H1 (cell line): ENCODE measurements at regions not wholly inside any gene's neighbourhood (a gene's known extent, or its start where the extent isn't known, plus 50 kb on each side); places are given as distances from the start of the nearest gene placed in this dataset.

Source experiments
- CTCF ChIA-PET: fragments of 300-600 bp; sonication (Branson Sonifier 250); formaldehyde crosslinking; loops from one replicate; lab custom pipeline; 2021; ENCODE audit not compliant: partially characterized antibody; lab: Charles Lee
- POLR2A ChIA-PET: fragments of 300-600 bp; sonication (Branson Sonifier 250); formaldehyde crosslinking; loops from one replicate; lab custom pipeline; 2021; ENCODE audit warnings: inconsistent platforms; ENCODE audit not compliant: partially characterized antibody; lab: Charles Lee
- DNase-seq, 2 experiments: peaks; one replicate each; pipeline versions ENCODE4 v3.0.0 to v3.0.0-alpha.2; 2010 to 2022; ENCODE audit warnings: low spot score in 2 of 2, low read depth in 1 of 2, mixed read lengths in 1 of 2
- FAIRE-seq: peaks from 2 replicates; lab custom pipeline; 2011; peaks lifted over from hg19 to GRCh38; lab: Jason Lieb, UNC
- H2AFZ ChIP-seq: 2 replicates; pipeline ENCODE4 v1.8.1; 2012; ENCODE audit warnings: low read length, inconsistent platforms
- H2AK5ac ChIP-seq: 2 replicates; pipeline ENCODE4 v1.6.1; 2013; ENCODE audit warnings: low read depth, low read length
- H2BK120ac ChIP-seq: replicated peaks from 2 replicates; pipeline ENCODE3; 2013; ENCODE audit warnings: low read depth, low read length, inconsistent platforms
- H2BK12ac ChIP-seq: 2 replicates; pipeline ENCODE4 v1.6.1; 2013; ENCODE audit warnings: low read depth, low read length
- H2BK15ac ChIP-seq: 2 replicates; pipeline ENCODE4 v1.6.1; 2013; ENCODE audit warnings: low read length
- H2BK20ac ChIP-seq: 2 replicates; pipeline ENCODE4 v1.6.1; 2013; ENCODE audit warnings: low read length
- H2BK5ac ChIP-seq: 2 replicates; pipeline ENCODE4 v1.6.1; 2013; ENCODE audit warnings: low read depth, low read length
- H3K14ac ChIP-seq: 2 replicates; pipeline ENCODE4 v1.6.1; 2013; ENCODE audit warnings: inconsistent platforms; ENCODE audit not compliant: insufficient read length
- H3K18ac ChIP-seq: 2 replicates; pipeline ENCODE4 v1.6.1; 2013; ENCODE audit warnings: low read length; ENCODE audit errors: extremely low read depth
- H3K23ac ChIP-seq: 2 replicates; pipeline ENCODE4 v1.6.1; 2013; ENCODE audit warnings: inconsistent platforms; ENCODE audit not compliant: insufficient read length
- H3K23me2 ChIP-seq: 2 replicates; pipeline ENCODE4 v1.6.1; 2013; ENCODE audit warnings: low read depth, low read length
- H3K27ac ChIP-seq: 2 replicates; pipeline ENCODE4 v1.6.1; 2011; ENCODE audit warnings: low read depth, low read length, inconsistent platforms
- H3K27me3 ChIP-seq, 4 experiments: replicated peaks in 1 of 4; 1 replicate in 1 of 4; 2 replicates in 3 of 4; pipeline versions ENCODE4 v1.6.1 to v1.8.1; 2011 to 2013; ENCODE audit warnings: low read length in 3 of 4, mild to moderate bottlenecking in 3 of 4, inconsistent platforms in 2 of 4, mixed read lengths in 2 of 4, moderate library complexity in 1 of 4; ENCODE audit not compliant: control insufficient read depth in 3 of 4, insufficient read depth in 3 of 4; ENCODE audit errors: extremely low read depth in 1 of 4
- H3K36me3 ChIP-seq, 4 experiments: 2 replicates each; pipeline versions ENCODE4 v1.6.1 to v1.8.1; 2011 to 2013; ENCODE audit warnings: mild to moderate bottlenecking in 4 of 4, low read length in 3 of 4, moderate library complexity in 2 of 4, control low read depth in 1 of 4, inconsistent platforms in 1 of 4; ENCODE audit not compliant: insufficient read depth in 4 of 4, control insufficient read depth in 2 of 4
- H3K4ac ChIP-seq: replicated peaks from 2 replicates; pipeline ENCODE3; 2013; ENCODE audit warnings: low read length, low read depth, mixed read lengths, inconsistent platforms; ENCODE audit not compliant: insufficient read length
- H3K4me1 ChIP-seq, 4 experiments: replicated peaks in 1 of 4; 1 replicate in 1 of 4; 2 replicates in 3 of 4; pipeline versions ENCODE4 v1.6.1 to v1.8.1; 2011 to 2013; ENCODE audit warnings: low read length in 3 of 4, inconsistent platforms in 2 of 4, mixed read lengths in 1 of 4; ENCODE audit not compliant: insufficient read depth in 4 of 4, control insufficient read depth in 3 of 4
- H3K4me2 ChIP-seq, 2 experiments: 2 replicates each; pipeline versions ENCODE4 v1.6.1 to v1.8.1; 2011 to 2013; ENCODE audit warnings: low read depth in 2 of 2, low read length in 2 of 2, control low read depth in 1 of 2, inconsistent platforms in 1 of 2, mild to moderate bottlenecking in 1 of 2; ENCODE audit not compliant: insufficient read depth in 1 of 2
- H3K4me3 ChIP-seq, 4 experiments: fragments of 200-600, 300-600 bp in 1 of 4; sonication (generic), shearing (Covaris generic), sonication (Bioruptor Twin) in 1 of 4; 2 replicates each; pipeline versions ENCODE4 v1.5.1 to v1.8.1; 2011 to 2016; ENCODE audit warnings: low read length in 4 of 4, low read depth in 3 of 4, control low read depth in 2 of 4, inconsistent platforms in 2 of 4, mild to moderate bottlenecking in 2 of 4, mixed read lengths in 1 of 4, moderate library complexity in 1 of 4; ENCODE audit not compliant: insufficient read depth in 2 of 4; ENCODE audit errors: extremely low read depth in 1 of 4
- H3K56ac ChIP-seq: replicated peaks from 2 replicates; pipeline ENCODE3; 2013; ENCODE audit warnings: low read depth, mild to moderate bottlenecking, mixed read lengths, low read length, inconsistent platforms; ENCODE audit not compliant: insufficient read length
- H3K79me1 ChIP-seq: 2 replicates; pipeline ENCODE4 v1.6.1; 2013; ENCODE audit warnings: low read depth, low read length, control low read depth
- H3K79me2 ChIP-seq, 2 experiments: 2 replicates each; pipeline versions ENCODE4 v1.6.1 to v1.8.1; 2012 to 2013; ENCODE audit warnings: low read length in 2 of 2, mild to moderate bottlenecking in 2 of 2, inconsistent platforms in 1 of 2; ENCODE audit not compliant: insufficient read depth in 2 of 2, control insufficient read depth in 1 of 2
- H3K9ac ChIP-seq, 4 experiments: replicated peaks in 1 of 4; 1 replicate in 1 of 4; 2 replicates in 3 of 4; pipeline versions ENCODE4 v1.6.1 to v1.8.1; 2011 to 2013; ENCODE audit warnings: low read depth in 3 of 4, low read length in 3 of 4, control low read depth in 2 of 4, mild to moderate bottlenecking in 2 of 4, moderate library complexity in 2 of 4, inconsistent platforms in 1 of 4; ENCODE audit errors: extremely low read depth in 1 of 4
- H3K9me3 ChIP-seq, 2 experiments: 2 replicates each; pipeline versions ENCODE4 v1.6.1 to v1.8.1; 2012 to 2013; ENCODE audit warnings: mild to moderate bottlenecking in 2 of 2, moderate library complexity in 2 of 2, control low read depth in 1 of 2, inconsistent platforms in 1 of 2, low read depth in 1 of 2, low read length in 1 of 2, mixed read lengths in 1 of 2; ENCODE audit not compliant: insufficient read depth in 2 of 2
- H4K20me1 ChIP-seq, 2 experiments: replicated peaks in 1 of 2; 2 replicates each; pipeline versions ENCODE3 to v1.8.1; 2011 to 2013; ENCODE audit warnings: inconsistent platforms in 2 of 2, low read length in 2 of 2, mild to moderate bottlenecking in 1 of 2; ENCODE audit not compliant: insufficient read depth in 2 of 2, control insufficient read depth in 1 of 2
- H4K5ac ChIP-seq: 2 replicates; pipeline ENCODE4 v1.6.1; 2013; ENCODE audit warnings: low read length, low read depth, mixed read lengths, inconsistent platforms; ENCODE audit not compliant: insufficient read length
- H4K8ac ChIP-seq: 2 replicates; pipeline ENCODE4 v1.8.0; 2013; ENCODE audit warnings: mild to moderate bottlenecking, moderate library complexity, low read length, inconsistent platforms; ENCODE audit not compliant: insufficient read depth; ENCODE audit errors: extremely low read depth
- H4K91ac ChIP-seq: replicated peaks from 2 replicates; pipeline ENCODE3; 2013; ENCODE audit warnings: low read length, mixed read lengths, inconsistent platforms; ENCODE audit not compliant: insufficient read length
- ATF3 ChIP-seq: IDR thresholded peaks from 2 replicates; pipeline ENCODE4 v1.6.1; 2011; ENCODE audit warnings: low read depth, mild to moderate bottlenecking, low read length; ENCODE audit not compliant: insufficient read depth
- CBX5 ChIP-seq: fragments of 300-800, 300-1000 bp; sonication (generic); IDR thresholded peaks from 2 replicates; pipeline ENCODE4 v1.7.1; 2016; ENCODE audit warnings: antibody characterized with exemption, low read length, low read depth
- CEBPB ChIP-seq: IDR thresholded peaks from 2 replicates; pipeline ENCODE4 v1.6.1; 2012; ENCODE audit warnings: low read depth, low read length
- GTF2F1 ChIP-seq: IDR thresholded peaks from 2 replicates; pipeline ENCODE4 v1.6.1; 2012; ENCODE audit warnings: low read depth, low read length, improper control_type of control experiment, borderline replicate concordance
- HDAC6 ChIP-seq: IDR thresholded peaks from one replicate; pipeline ENCODE4 v1.7.1; 2012; ENCODE audit warnings: low read depth, mild to moderate bottlenecking, inconsistent platforms, low read length, moderate library complexity
- MAFK ChIP-seq: IDR thresholded peaks from 2 replicates; pipeline ENCODE4 v1.6.1; 2012; ENCODE audit warnings: low read depth, mild to moderate bottlenecking, improper control_type of control experiment, low read length
- POLR2A ChIP-seq, 2 experiments: IDR thresholded peaks; 1 replicate in 1 of 2; 2 replicates in 1 of 2; pipeline ENCODE4 v1.6.1; 2011; ENCODE audit warnings: low read depth in 2 of 2, low read length in 2 of 2, mild to moderate bottlenecking in 2 of 2; ENCODE audit errors: control extremely low read depth in 1 of 2
- POU5F1 ChIP-seq: IDR thresholded peaks from 2 replicates; pipeline ENCODE4 v1.6.1; 2011; ENCODE audit warnings: low read depth, mild to moderate bottlenecking, low read length, moderate library complexity
- SP1 ChIP-seq: IDR thresholded peaks from 2 replicates; pipeline ENCODE4 v1.6.1; 2011; ENCODE audit warnings: low read depth, low read length
- TEAD4 ChIP-seq: IDR thresholded peaks from 2 replicates; pipeline ENCODE4 v1.6.1; 2012; ENCODE audit warnings: low read depth, low read length, inconsistent platforms, mixed read lengths
- whole genome bisulfite sequencing, 2 experiments: shearing (Covaris generic) in 1 of 2; methylation state at CpG; one replicate each; pipeline versions ENCODE4 v1.1.6 to v1.1.7; 2013 to 2015; ENCODE audit warnings: low lambda C conversion rate in 2 of 2, mixed read lengths in 2 of 2, inconsistent platforms in 1 of 2, low coverage in 1 of 2, missing lambda C conversion rate in 1 of 2; ENCODE audit not compliant: insufficient replicate concordance in 2 of 2, insufficient coverage in 1 of 2, insufficient read length in 1 of 2; ENCODE audit errors: extremely low coverage in 1 of 2, missing lambda C conversion rate in 1 of 2; 5-methylcytosine and 5-hydroxymethylcytosine counted together

GRCh38 chr4:103354006-103354405 is 155.9 kb upstream of the CENPE start:
- FAIRE-seq (no peak), DNase-seq (no peak)
- no peak overlapping the region for H3K9ac ChIP-seq
- no peak overlapping the region for H2BK120ac ChIP-seq
- H3K56ac ChIP-seq = no peak overlapping the region
- H4K91ac ChIP-seq = no peak overlapping the region
- no peak overlapping the region for H3K18ac ChIP-seq
- no peaks in the 10 kb centered on the region for H3K23me2 ChIP-seq
- no peaks in the 10 kb centered on the region for H3K27me3 ChIP-seq
- no peaks in the 10 kb centered on the region for H3K79me1 ChIP-seq
- ChIA-PET POLR2A (no interaction called here), CTCF (no interaction called here)
- no peak overlapping the region for H4K8ac ChIP-seq
- no peak overlapping the region for H2BK12ac ChIP-seq
- no peaks in the 10 kb centered on the region for H3K79me2 ChIP-seq
- H3K9me3 ChIP-seq = peaks cover 3 to 13% of the 10 kb centered on the region in 2 experiments
- H2AFZ ChIP-seq = no peak overlapping the region
- WGBS, 2 experiments = 93% methylated on average over 2 of the region's 2 CpGs; no CpG with 5 or more reads in 1 of the 2 experiments
- no peak overlapping the region for H3K4me3 ChIP-seq
- H4K5ac ChIP-seq = no peak overlapping the region
- H2BK15ac ChIP-seq = no peak overlapping the region
- no peaks in the 10 kb centered on the region; a peak in 1 of 8 replicates for H3K36me3 ChIP-seq
- TF ChIP-seq POU5F1 (no peak), GTF2F1 (no peak), HDAC6 (no peak), CBX5 (no peak), ATF3 (no peak), TEAD4 (no peak), CEBPB (no peak), POLR2A (IDR thresholded peaks at IDR 0.05; ENCODE audit: control extremely low read depth in 1 of 2, low read depth in 2 of 2, low read length in 2 of 2) (no peak), SP1 (no peak), MAFK (no peak)
- no peak overlapping the region for H2AK5ac ChIP-seq
- H3K4me2 ChIP-seq = no peak overlapping the region
- H3K4me1 ChIP-seq = 0 out of 7 replicates have a peak, but pooled peaks cover 0 to 3% (median 0%) of the 10 kb centered on the region in 4 experiments
- H3K23ac ChIP-seq = no peak overlapping the region
- no peak overlapping the region for H3K14ac ChIP-seq
- H3K4ac ChIP-seq = no peak overlapping the region
- no peaks in the 10 kb centered on the region for H4K20me1 ChIP-seq
- no peak overlapping the region for H2BK20ac ChIP-seq
- no peak overlapping the region for H3K27ac ChIP-seq
- no peak overlapping the region for H2BK5ac ChIP-seq
